SU-DHL-6 (cell line): ENCODE measurements at regions not wholly inside any gene's neighbourhood (a gene's known extent, or its start where the extent isn't known, plus 50 kb on each side); places are given as distances from the start of the nearest gene placed in this dataset.

Source experiments
- H2AFZ ChIP-seq: fragments of 200-600 bp; sonication (generic); 2 replicates; pipeline ENCODE4 v1.6.1; 2014; ENCODE audit warnings: low read depth, mild to moderate bottlenecking, moderate library complexity, mixed read lengths, antibody characterized with exemption, low read length; ENCODE audit not compliant: severe bottlenecking
- H3F3A ChIP-seq: fragments of 200-600 bp; shearing (Covaris generic); 2 replicates; pipeline ENCODE4 v1.6.0; 2016; ENCODE audit warnings: antibody characterized with exemption, mild to moderate bottlenecking; ENCODE audit not compliant: insufficient read depth
- H3K27ac ChIP-seq: fragments of 200-600 bp; sonication (generic); 2 replicates; pipeline ENCODE4 v1.5.1; 2016; ENCODE audit warnings: low read depth, mild to moderate bottlenecking, low read length, moderate library complexity, mixed read lengths
- H3K27me3 ChIP-seq: fragments of 200-600 bp; sonication (generic), shearing (Covaris generic); 2 replicates; pipeline ENCODE4 v1.6.0; 2014; ENCODE audit warnings: mild to moderate bottlenecking, low read length
- H3K36me3 ChIP-seq: fragments of 200-600 bp; sonication (generic); 2 replicates; pipeline ENCODE4 v1.6.1; 2014; ENCODE audit warnings: mild to moderate bottlenecking, low read length, mixed read lengths
- H3K4me2 ChIP-seq: fragments of 300-600, 200-600 bp; shearing (Covaris generic), sonication (generic); 2 replicates; pipeline ENCODE4 v1.6.0; 2014; ENCODE audit warnings: low read length, low read depth, mild to moderate bottlenecking; ENCODE audit not compliant: poor library complexity, severe bottlenecking
- H3K4me3 ChIP-seq: fragments of 200-600 bp; sonication (generic); 2 replicates; pipeline ENCODE4 v1.5.1; 2014; ENCODE audit warnings: antibody characterized with exemption, low read length, mild to moderate bottlenecking, mixed read lengths; ENCODE audit not compliant: insufficient read depth, poor library complexity, severe bottlenecking
- H3K79me2 ChIP-seq: fragments of 200-600 bp; sonication (generic); 2 replicates; pipeline ENCODE4 v1.6.1; 2014; ENCODE audit warnings: mild to moderate bottlenecking, low read length, moderate library complexity; ENCODE audit not compliant: insufficient read depth
- H3K9ac ChIP-seq: fragments of 200-600 bp; sonication (generic); 2 replicates; pipeline ENCODE4 v1.7.0; 2014; ENCODE audit warnings: mild to moderate bottlenecking, low read length
- H3K9me2 ChIP-seq: fragments of 200-600 bp; sonication (generic); replicated peaks from 2 replicates; pipeline ENCODE4 v1.6.1; 2014; ENCODE audit warnings: low read length; ENCODE audit not compliant: insufficient read depth
- H3K9me3 ChIP-seq: fragments of 200-600 bp; sonication (generic); 2 replicates; pipeline ENCODE4 v1.6.1; 2014; ENCODE audit warnings: low read length, mixed read lengths; ENCODE audit not compliant: insufficient read depth
- H4K20me1 ChIP-seq: fragments of 200-600 bp; sonication (generic); 2 replicates; pipeline ENCODE4 v1.6.1; 2014; ENCODE audit warnings: low read depth, mild to moderate bottlenecking, antibody characterized with exemption, low read length, moderate library complexity, mixed read lengths
- CTCF ChIP-seq: fragments of 200-600 bp; sonication (generic); IDR thresholded peaks from one replicate; pipeline ENCODE4 v1.5.1; 2017; ENCODE audit warnings: antibody characterized with exemption, mild to moderate bottlenecking, low read length, moderate library complexity; ENCODE audit not compliant: insufficient read depth, poor library complexity, severe bottlenecking
- EZH2phosphoT487 ChIP-seq: fragments of 200-600 bp; sonication (generic), shearing (Covaris generic); conservative IDR thresholded peaks from 2 replicates; pipeline ENCODE4 v1.6.1; 2018; ENCODE audit warnings: mild to moderate bottlenecking, antibody characterized with exemption, low read length, moderate library complexity, mixed read lengths

GRCh38 chr12:84542289-84542688, 370.3 kb downstream of the SLC6A15 start:
- Histone ChIP-seq H3K9me3 (no peaks in the 10 kb centered on the region), H3K27ac (no peak overlapping the region), H3K27me3 (no peaks in the 10 kb centered on the region), H2AFZ (no peak overlapping the region), H4K20me1 (no peaks in the 10 kb centered on the region), H3K36me3 (no peaks in the 10 kb centered on the region), H3K4me2 (no peak overlapping the region), H3K4me3 (no peak overlapping the region), H3K9me2 (no peaks in the 10 kb centered on the region), H3K79me2 (no peaks in the 10 kb centered on the region), H3F3A (no peaks in the 10 kb centered on the region), H3K9ac (no peak overlapping the region)
- no peak for TF ChIP-seq EZH2phosphoT487
- TF ChIP-seq CTCF, result no peak

- H4K20me1 ChIP-seq, result no peaks in the 10 kb centered on the region
- H3K27ac ChIP-seq, result no peak overlapping the region
- no peaks in the 10 kb centered on the region for H3K27me3 ChIP-seq
- H3K9me2 ChIP-seq, result no peaks in the 10 kb centered on the region
- no peak overlapping the region for H3K9ac ChIP-seq
- H3K9me3 ChIP-seq, result no peaks in the 10 kb centered on the region
- peak overlapping the region; percentile 53 for H2AFZ ChIP-seq
- no peak for TF ChIP-seq EZH2phosphoT487
- TF ChIP-seq CTCF, result no peak
- no peaks in the 10 kb centered on the region for H3K36me3 ChIP-seq
- no peaks in the 10 kb centered on the region for H3K79me2 ChIP-seq
- H3K4me2 ChIP-seq, result no peak overlapping the region
- H3K4me3 ChIP-seq, result no peak overlapping the region
- no peaks in the 10 kb centered on the region for H3F3A ChIP-seq
Observed at GRCh38 chr12:84537666-84538065, 374.9 kb downstream of the SLC6A15 start.

- Histone ChIP-seq H2AFZ (peak overlapping the region; percentile 30), H3K9ac (no peak overlapping the region), H3K79me2 (no peaks in the 10 kb centered on the region), H3K4me3 (no peak overlapping the region), H3K9me3 (no peaks in the 10 kb centered on the region), H4K20me1 (no peaks in the 10 kb centered on the region), H3F3A (no peaks in the 10 kb centered on the region), H3K4me2 (no peak overlapping the region), H3K27ac (no peak overlapping the region), H3K9me2 (no peaks in the 10 kb centered on the region), H3K27me3 (no peaks in the 10 kb centered on the region), H3K36me3 (no peaks in the 10 kb centered on the region)
- TF ChIP-seq CTCF (no peak), EZH2phosphoT487 (no peak)
Observed at GRCh38 chr12:84512751-84513150, 399.8 kb downstream of the SLC6A15 start.
